Cardiac fibroblast (primary cell): ENCODE measurements at regions not wholly inside any gene's neighbourhood (a gene's known extent, or its start where the extent isn't known, plus 50 kb on each side); places are given as distances from the start of the nearest gene placed in this dataset.

Source experiments
- DNase-seq, 2 donors: peaks; one replicate each; pipeline versions ENCODE4 v3.0.0 to v3.0.0-alpha.2; 2010; ENCODE audit warnings: low read depth in 2 of 2
- H3K4me3 ChIP-seq, 2 donors: replicated peaks in 1 of 2; 1 replicate in 1 of 2; 2 replicates in 1 of 2; pipeline ENCODE4 v1.5.1; 2011; ENCODE audit warnings: low read depth in 2 of 2, low read length in 2 of 2, mild to moderate bottlenecking in 2 of 2, moderate library complexity in 1 of 2
- CTCF ChIP-seq: IDR thresholded peaks from one replicate; pipeline ENCODE4 v1.5.1; 2011; ENCODE audit warnings: low read depth, mild to moderate bottlenecking, low read length, inconsistent platforms

- TF ChIP-seq CTCF: peak; percentile 44
- H3K4me3 ChIP-seq: peak overlapping the region in 1 of 2 donors; percentile 39
- DNase-seq: peak; percentile 2 to 39
Measured at GRCh38 chr7:54664235-54665228, 94.5 kb downstream of the SEC61G start.

GRCh38 chr7:54663603-54664234 is 95.3 kb downstream of the SEC61G start:
- no peak for TF ChIP-seq CTCF
- no peak for DNase-seq
- peak overlapping the region in 1 of 2 donors; percentile 39 for H3K4me3 ChIP-seq

GRCh38 chr7:54663186-54663585 is 95.8 kb downstream of the SEC61G start:
- TF ChIP-seq CTCF: no peak
- no peak overlapping the region for H3K4me3 ChIP-seq
- no peak for DNase-seq

- TF ChIP-seq CTCF: no peak
- no peak overlapping the region for H3K4me3 ChIP-seq
- DNase-seq: no peak
Measured at GRCh38 chr7:54662701-54663100, 96.3 kb downstream of the SEC61G start.

- no peak for DNase-seq
- H3K4me3 ChIP-seq: no peak overlapping the region
- no peak for TF ChIP-seq CTCF
Measured at GRCh38 chr7:54653905-54654304, 105.1 kb downstream of the SEC61G start.

GRCh38 chr7:54643064-54643463 is 100.9 kb downstream of the VSTM2A start:
- DNase-seq: no peak
- H3K4me3 ChIP-seq: no peak overlapping the region
- TF ChIP-seq CTCF: no peak
